ENCODE measurements at regions not wholly inside any gene's neighbourhood (a gene's known extent, or its start where the extent isn't known, plus 50 kb on each side); places are given as distances from the start of the nearest gene placed in this dataset.

GRCh38 chr2:152227969-152228592, 52.5 kb upstream of the STAM2 start:
- no peaks in the 10 kb centered on the region for H3K9me3 ChIP-seq (ENCODE audit: control insufficient read depth, low read depth, low read length)
- no peaks in the 10 kb centered on the region for H3K36me3 ChIP-seq (ENCODE audit: control insufficient read depth, insufficient read depth, low read length)
- 75% methylated on average over 2 of the region's 3 CpGs for WGBS (ENCODE audit: insufficient coverage, low lambda C conversion rate)
- DNase-seq, result no peak
- H3K4me3 ChIP-seq (ENCODE audit: low read length), result no peak overlapping the region
- H3K4me1 ChIP-seq (ENCODE audit: control insufficient read depth, insufficient read depth, low read length), result no peaks in the 10 kb centered on the region
- no peak overlapping the region for H3K27ac ChIP-seq (ENCODE audit: low read length)
- H3K27me3 ChIP-seq (ENCODE audit: control insufficient read depth, insufficient read depth, low read length), result peaks cover 3% of the 10 kb centered on the region

GRCh38 chr2:152231446-152231845, 55.9 kb upstream of the STAM2 start:
- Histone ChIP-seq H3K27me3 (ENCODE audit: control insufficient read depth, insufficient read depth, low read length) (peaks cover 3% of the 10 kb centered on the region), H3K4me3 (ENCODE audit: low read length) (no peak overlapping the region), H3K9me3 (ENCODE audit: control insufficient read depth, low read depth, low read length) (no peaks in the 10 kb centered on the region), H3K4me1 (ENCODE audit: control insufficient read depth, insufficient read depth, low read length) (no peaks in the 10 kb centered on the region), H3K27ac (ENCODE audit: low read length) (no peak overlapping the region), H3K36me3 (ENCODE audit: control insufficient read depth, insufficient read depth, low read length) (no peaks in the 10 kb centered on the region)
- DNase-seq, result no peak

- H3K27ac ChIP-seq (ENCODE audit: low read length), result no peak overlapping the region
- no peak overlapping the region for H3K4me3 ChIP-seq (ENCODE audit: low read length)
These were observed 58.7 kb upstream of the STAM2 start for GRCh38 chr2:152234277-152234676.

GRCh38 chr2:152236191-152236925, 60.8 kb upstream of the STAM2 start:
- H3K36me3 ChIP-seq (ENCODE audit: control insufficient read depth, insufficient read depth, low read length), result no peaks in the 10 kb centered on the region
- WGBS (ENCODE audit: insufficient coverage, low lambda C conversion rate), result no CpG with 5 or more reads among the region's 4 CpGs
- DNase-seq, result no peak

More at GRCh38 chr2:152234277-152234676, 58.7 kb upstream of the STAM2 start:
- H3K27me3 ChIP-seq (ENCODE audit: control insufficient read depth, insufficient read depth, low read length), result no peaks in the 10 kb centered on the region
- no peaks in the 10 kb centered on the region for H3K9me3 ChIP-seq (ENCODE audit: control insufficient read depth, low read depth, low read length)
- no peaks in the 10 kb centered on the region for H3K4me1 ChIP-seq (ENCODE audit: control insufficient read depth, insufficient read depth, low read length)
- DNase-seq, result no peak
- H3K36me3 ChIP-seq (ENCODE audit: control insufficient read depth, insufficient read depth, low read length), result no peaks in the 10 kb centered on the region

GRCh38 chr2:152238016-152238415, 62.5 kb upstream of the STAM2 start:
- H3K9me3 ChIP-seq (ENCODE audit: control insufficient read depth, low read depth, low read length), result peaks cover 2% of the 10 kb centered on the region
- WGBS (ENCODE audit: insufficient coverage, low lambda C conversion rate), result 93% methylated on average over 2 of the region's 6 CpGs
- H3K36me3 ChIP-seq (ENCODE audit: control insufficient read depth, insufficient read depth, low read length), result no peaks in the 10 kb centered on the region
- H3K4me3 ChIP-seq (ENCODE audit: low read length), result no peak overlapping the region
- no peak for DNase-seq
- H3K27me3 ChIP-seq (ENCODE audit: control insufficient read depth, insufficient read depth, low read length), result no peaks in the 10 kb centered on the region
- H3K27ac ChIP-seq (ENCODE audit: low read length), result no peak overlapping the region
- no peaks in the 10 kb centered on the region for H3K4me1 ChIP-seq (ENCODE audit: control insufficient read depth, insufficient read depth, low read length)

More at GRCh38 chr2:152236191-152236925, 60.8 kb upstream of the STAM2 start:
- Histone ChIP-seq H3K27me3 (ENCODE audit: control insufficient read depth, insufficient read depth, low read length) (no peaks in the 10 kb centered on the region), H3K4me3 (ENCODE audit: low read length) (no peak overlapping the region), H3K27ac (ENCODE audit: low read length) (no peak overlapping the region), H3K4me1 (ENCODE audit: control insufficient read depth, insufficient read depth, low read length) (no peaks in the 10 kb centered on the region), H3K9me3 (ENCODE audit: control insufficient read depth, low read depth, low read length) (peaks cover 2% of the 10 kb centered on the region)

GRCh38 chr2:152240559-152241231, 65.1 kb upstream of the STAM2 start:
- H3K27ac ChIP-seq (ENCODE audit: low read length), result no peak overlapping the region
- no peaks in the 10 kb centered on the region for H3K27me3 ChIP-seq (ENCODE audit: control insufficient read depth, insufficient read depth, low read length)
- H3K4me3 ChIP-seq (ENCODE audit: low read length), result no peak overlapping the region
- WGBS (ENCODE audit: insufficient coverage, low lambda C conversion rate), result no CpG with 5 or more reads among the region's 2 CpGs
- H3K4me1 ChIP-seq (ENCODE audit: control insufficient read depth, insufficient read depth, low read length), result no peaks in the 10 kb centered on the region
- no peak for DNase-seq
- no peaks in the 10 kb centered on the region for H3K36me3 ChIP-seq (ENCODE audit: control insufficient read depth, insufficient read depth, low read length)
- H3K9me3 ChIP-seq (ENCODE audit: control insufficient read depth, low read depth, low read length), result peaks cover 2% of the 10 kb centered on the region

GRCh38 chr2:152241948-152242729, 66.6 kb upstream of the STAM2 start:
- H3K27ac ChIP-seq (ENCODE audit: low read length), result no peak overlapping the region
- no peaks in the 10 kb centered on the region for H3K4me1 ChIP-seq (ENCODE audit: control insufficient read depth, insufficient read depth, low read length)
- H3K27me3 ChIP-seq (ENCODE audit: control insufficient read depth, insufficient read depth, low read length), result no peaks in the 10 kb centered on the region
- H3K4me3 ChIP-seq (ENCODE audit: low read length), result no peak overlapping the region
- 100% methylated on average over 3 of the region's 4 CpGs for WGBS (ENCODE audit: insufficient coverage, low lambda C conversion rate)
- H3K9me3 ChIP-seq (ENCODE audit: control insufficient read depth, low read depth, low read length), result peaks cover 2% of the 10 kb centered on the region
- DNase-seq, result no peak
- no peaks in the 10 kb centered on the region for H3K36me3 ChIP-seq (ENCODE audit: control insufficient read depth, insufficient read depth, low read length)

GRCh38 chr2:152242787-152243472, 67.4 kb upstream of the STAM2 start:
- Histone ChIP-seq H3K9me3 (ENCODE audit: control insufficient read depth, low read depth, low read length) (peaks cover 2% of the 10 kb centered on the region), H3K27ac (ENCODE audit: low read length) (no peak overlapping the region), H3K4me3 (ENCODE audit: low read length) (no peak overlapping the region), H3K27me3 (ENCODE audit: control insufficient read depth, insufficient read depth, low read length) (no peaks in the 10 kb centered on the region), H3K4me1 (ENCODE audit: control insufficient read depth, insufficient read depth, low read length) (no peaks in the 10 kb centered on the region), H3K36me3 (ENCODE audit: control insufficient read depth, insufficient read depth, low read length) (no peaks in the 10 kb centered on the region)
- 44% methylated on average over 1 of the region's 3 CpGs for WGBS (ENCODE audit: insufficient coverage, low lambda C conversion rate)
- DNase-seq, result peak; percentile 61 to 80

GRCh38 chr2:152243761-152244640, 68.4 kb upstream of the STAM2 start:
- no peaks in the 10 kb centered on the region for H3K36me3 ChIP-seq (ENCODE audit: control insufficient read depth, insufficient read depth, low read length)
- no peak overlapping the region for H3K27ac ChIP-seq (ENCODE audit: low read length)
- H3K4me3 ChIP-seq (ENCODE audit: low read length), result no peak overlapping the region
- H3K27me3 ChIP-seq (ENCODE audit: control insufficient read depth, insufficient read depth, low read length), result no peaks in the 10 kb centered on the region
- H3K9me3 ChIP-seq (ENCODE audit: control insufficient read depth, low read depth, low read length), result peaks cover 2% of the 10 kb centered on the region
- H3K4me1 ChIP-seq (ENCODE audit: control insufficient read depth, insufficient read depth, low read length), result no peaks in the 10 kb centered on the region
- no peak for DNase-seq
- 95% methylated on average over 3 of the region's 8 CpGs for WGBS (ENCODE audit: insufficient coverage, low lambda C conversion rate)
